DMS79 treated with DMSO at 0.1 percent for 48 hours (cell line): ENCODE measurements at regions not wholly inside any gene's neighbourhood (a gene's known extent, or its start where the extent isn't known, plus 50 kb on each side); places are given as distances from the start of the nearest gene placed in this dataset.
"Not testable (repeated sequence)": the region's sequence is repeated elsewhere in the genome, so short reads cannot be mapped to it uniquely, and the experiment has no call there.

Source experiments
- DNase-seq: peaks from one replicate; lab custom pipeline; 2025; lab: John Stamatoyannopoulos, UW

DNA sequence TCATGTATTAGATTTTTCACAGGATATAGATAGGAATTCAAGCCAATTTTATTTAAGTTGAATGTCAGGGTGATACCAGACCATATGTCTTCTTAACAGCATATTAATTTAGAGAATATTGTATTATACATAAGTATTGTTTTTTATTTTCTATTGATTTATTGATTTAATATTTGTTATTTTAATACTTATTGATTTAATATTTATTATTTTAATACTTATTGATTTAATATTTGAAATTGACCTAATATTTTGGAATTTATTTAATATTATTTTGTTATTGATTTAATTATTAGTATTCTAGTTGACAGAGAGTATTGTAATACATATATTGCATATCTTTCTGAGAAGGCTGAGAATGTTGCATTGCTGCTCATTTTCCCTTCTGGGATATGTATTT is 1411.8 kb upstream of the ACO1 start:
- DNase-seq: no peak

DNA sequence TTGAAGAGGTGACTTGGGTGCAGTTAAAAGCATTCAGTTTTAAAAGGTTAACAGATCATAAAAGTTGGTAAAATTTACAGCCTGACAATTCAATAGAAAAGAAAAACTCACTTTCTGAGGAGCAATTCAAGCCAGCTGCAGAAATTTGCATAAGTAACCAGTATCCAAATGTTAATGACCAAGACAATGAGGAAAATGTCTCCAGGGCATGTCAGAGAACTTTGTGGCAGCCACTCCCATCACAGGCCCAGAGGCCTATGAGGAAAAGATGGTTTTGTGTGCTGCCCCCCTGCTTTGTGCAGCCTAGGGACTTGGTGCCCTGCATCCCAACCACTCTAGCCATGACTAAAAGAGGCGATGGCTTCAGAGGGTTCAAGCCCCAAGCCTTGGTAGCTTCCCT is 1406.5 kb upstream of the ACO1 start:
- no peak for DNase-seq

DNA sequence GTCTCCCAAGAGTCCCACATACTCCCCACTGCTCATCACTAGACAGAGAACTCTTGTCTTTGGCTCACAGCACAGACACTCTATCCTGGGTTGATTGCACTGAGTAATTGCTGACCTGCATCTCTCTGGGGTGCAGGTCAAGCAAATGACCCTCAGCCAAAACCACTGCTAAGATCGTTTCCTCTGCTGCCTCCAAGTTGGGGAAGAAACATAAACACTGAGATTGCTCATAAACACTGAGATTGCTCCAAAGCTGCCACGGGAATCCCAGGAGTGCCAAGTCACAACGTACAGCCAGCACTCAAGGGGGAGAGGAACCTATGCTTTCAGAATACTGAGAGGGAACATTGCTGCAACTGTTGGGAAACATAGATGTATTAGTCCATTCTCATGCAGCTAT is 1402.1 kb upstream of the ACO1 start:
- no peak for DNase-seq

DNA sequence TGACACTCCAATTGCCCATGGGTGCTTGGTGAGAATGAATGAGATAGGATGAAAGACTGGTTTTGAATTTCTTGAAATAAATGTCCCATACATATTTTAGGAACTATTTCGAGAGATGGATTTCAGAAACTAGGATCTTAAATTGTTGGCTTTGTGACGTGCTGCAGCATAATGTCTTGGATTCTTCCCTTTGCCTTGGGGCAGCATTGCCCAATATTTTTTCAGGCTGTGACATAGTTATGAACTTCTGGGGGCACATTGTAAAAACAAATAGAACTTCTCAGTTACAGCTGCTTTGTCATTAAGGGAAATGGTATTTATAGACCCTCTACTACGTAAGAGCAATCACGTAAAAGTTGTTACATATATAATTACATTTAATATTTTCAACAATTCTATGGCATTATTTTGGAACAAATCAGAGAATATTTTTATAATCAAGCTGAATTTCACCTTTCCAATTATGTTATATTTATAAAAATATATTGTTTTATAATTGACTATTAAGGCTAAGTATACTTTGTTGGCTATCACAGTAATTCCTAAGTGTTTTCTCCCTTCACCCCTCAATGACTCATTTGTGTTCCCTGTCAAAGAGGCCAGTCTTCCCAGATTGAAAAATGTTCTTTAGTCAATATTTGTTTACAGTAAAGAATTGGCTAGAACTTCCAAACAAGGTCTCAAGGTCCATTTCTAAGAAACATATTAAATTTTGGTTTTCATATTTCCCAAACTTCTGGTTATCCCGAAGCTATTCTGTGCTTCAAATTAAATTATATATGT is 1388.3 kb upstream of the ACO1 start:
- DNase-seq: no peak

DNA sequence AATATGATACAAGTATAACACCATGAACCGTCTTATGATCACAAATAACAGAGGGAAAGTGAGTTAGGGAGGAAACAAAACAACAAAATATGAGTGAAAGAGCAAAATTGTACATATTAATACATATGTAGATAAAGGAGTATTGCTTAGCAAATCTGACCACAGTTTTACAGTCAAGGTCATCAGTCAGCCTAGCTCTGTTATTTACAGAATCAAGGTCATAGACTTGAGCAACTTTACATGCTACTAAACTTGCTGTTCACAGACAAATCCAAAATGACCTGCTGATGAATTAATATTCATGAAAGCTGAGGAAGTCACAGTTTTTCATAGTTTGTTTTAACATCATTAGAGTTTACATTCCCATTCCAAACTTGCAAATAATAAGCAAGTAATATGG is 1387.7 kb upstream of the ACO1 start:
- no peak for DNase-seq

DNA sequence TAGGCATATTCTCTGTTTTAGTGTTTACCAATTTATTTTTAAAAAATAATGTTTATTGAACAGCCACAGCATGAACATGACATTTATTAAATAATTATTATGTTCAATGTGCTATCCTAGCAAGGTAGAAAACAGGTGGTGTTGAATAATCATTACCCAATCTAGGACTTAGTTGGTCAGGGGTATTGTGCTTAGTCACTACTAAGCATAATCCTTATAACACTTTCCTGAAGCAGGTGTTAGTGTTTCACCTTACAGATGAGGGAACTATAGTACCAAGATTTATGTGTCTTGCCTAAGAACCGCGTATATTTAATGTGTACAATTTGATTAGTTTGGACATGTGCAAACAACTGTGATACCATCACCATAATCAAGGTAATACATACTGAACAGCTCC is 1387.2 kb upstream of the ACO1 start:
- DNase-seq: no peak

DNA sequence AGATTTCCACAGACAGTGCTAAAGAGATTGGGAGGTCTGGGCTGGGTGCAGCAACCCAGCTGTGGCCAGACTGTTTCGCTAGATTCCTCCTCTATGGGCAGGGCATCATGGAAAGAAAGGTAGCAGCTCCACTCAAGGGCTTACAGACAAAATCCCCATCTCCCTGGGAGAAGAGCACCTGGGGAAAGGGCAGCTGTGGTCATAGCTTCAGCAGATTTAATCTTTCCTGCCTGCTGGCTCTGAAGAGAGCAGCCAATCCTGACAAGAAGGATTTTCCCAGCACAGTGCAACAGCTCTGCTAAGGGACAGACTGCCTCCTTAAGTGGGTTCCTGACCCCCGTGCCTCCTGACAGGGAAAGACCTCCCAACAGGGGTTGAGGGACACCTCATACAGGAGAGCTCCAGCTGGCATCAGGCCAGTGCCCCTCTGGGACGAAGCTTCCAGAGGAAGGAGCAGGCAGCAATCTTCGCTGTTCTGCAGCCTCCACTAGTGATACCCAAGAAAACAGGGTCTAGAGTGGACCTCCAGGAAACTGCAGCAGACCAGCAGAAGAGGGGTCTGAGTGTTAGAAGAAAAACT is 1379.3 kb upstream of the ACO1 start:
- no peak for DNase-seq

DNA sequence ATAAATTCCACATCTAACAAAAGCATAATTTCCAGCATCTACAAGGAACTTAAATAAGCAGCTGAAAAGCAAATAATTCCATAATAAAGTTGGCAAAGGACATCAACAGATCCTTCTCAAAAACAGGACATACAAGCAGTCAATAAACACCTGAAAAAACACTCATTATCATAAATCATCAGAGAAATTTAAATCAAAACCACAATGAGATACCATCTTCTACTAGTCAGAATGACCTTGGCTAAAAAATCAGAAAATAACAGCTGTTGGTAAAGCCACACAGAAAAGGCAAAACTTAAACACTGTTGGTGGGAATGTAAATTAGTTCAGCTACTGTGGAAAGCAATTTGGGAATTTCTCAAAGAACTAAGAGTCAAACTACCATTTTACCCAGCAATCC is 1371.1 kb upstream of the ACO1 start:
- no peak for DNase-seq

DNA sequence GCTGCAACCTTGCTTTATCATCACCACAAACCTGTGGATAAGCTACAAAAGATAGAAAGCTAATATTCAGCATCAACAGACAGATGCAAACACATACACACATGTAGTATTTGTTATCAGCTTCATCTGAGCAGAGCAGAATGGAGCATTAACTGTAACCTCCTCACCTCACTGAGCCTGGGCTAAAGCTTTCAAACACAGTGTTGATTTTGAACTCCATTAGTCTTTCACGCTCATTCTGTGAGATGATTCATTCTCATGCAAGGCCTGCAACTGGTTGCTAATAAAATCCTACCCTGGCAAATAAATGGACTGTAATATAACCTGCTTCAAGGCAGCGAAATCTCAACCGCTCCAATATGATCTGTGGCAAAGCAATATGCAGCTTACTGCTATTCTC is 1360.6 kb upstream of the ACO1 start:
- DNase-seq: no peak

DNA sequence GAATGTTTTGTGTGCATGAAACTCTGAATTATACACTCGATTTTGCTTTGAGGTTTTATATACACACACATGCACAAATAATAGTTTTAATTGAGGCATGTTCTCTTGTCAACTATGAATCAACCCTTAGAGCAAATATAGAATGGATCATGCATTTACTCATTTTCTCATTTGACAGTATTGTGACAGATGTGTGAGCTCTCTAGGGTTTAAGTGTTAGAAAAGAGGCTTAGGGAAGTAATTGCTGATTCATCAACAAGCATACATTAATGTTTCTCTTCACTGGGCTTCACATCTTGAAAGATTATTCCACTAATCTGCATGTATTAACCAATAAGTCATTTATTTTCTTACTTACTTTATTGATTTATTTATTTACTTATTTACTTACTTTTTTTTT is 1356.8 kb upstream of the ACO1 start:
- no peak for DNase-seq

DNA sequence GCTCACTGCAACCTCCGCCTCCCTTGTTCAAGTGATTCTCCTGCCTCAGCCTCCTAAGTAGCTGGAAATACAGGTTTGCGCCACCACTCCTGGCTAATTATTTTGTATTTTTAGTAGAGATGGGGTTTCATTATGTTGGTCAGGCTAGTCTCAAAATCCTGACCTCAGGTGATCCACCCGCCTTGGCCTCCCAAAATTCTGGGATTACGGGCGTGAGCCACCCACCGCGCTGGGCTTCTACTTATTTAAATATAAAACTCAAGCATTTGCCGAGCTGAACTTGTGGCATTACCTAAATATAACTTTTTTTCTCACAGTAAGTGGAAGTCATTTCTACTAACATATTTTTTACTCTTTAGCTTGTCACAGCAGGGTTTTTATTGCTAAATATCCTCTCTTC is 1356.3 kb upstream of the ACO1 start:
- no peak for DNase-seq

DNA sequence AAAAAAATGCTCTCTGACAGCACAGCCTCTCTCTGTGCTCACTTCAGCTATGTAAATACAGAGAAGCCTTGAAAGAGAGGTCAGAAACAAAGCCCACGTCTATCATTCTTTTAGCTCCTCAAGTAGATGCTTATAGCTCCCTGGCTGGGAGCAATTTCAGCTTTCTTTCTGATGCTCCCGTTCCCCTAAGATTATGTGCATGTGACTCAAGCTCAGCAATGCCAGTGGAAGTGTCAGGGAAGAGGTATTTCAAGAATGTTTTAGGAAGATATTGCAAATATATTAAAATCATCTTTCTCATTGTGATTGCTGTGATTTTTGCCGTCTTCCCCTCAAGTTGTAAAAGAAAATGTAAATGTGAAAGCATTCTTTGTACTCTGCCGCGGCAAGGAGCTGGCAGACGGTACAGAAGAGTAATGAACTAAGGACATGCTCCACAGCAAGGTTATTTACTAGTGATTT is 1353.7 kb upstream of the ACO1 start:
- DNase-seq: no peak

DNA sequence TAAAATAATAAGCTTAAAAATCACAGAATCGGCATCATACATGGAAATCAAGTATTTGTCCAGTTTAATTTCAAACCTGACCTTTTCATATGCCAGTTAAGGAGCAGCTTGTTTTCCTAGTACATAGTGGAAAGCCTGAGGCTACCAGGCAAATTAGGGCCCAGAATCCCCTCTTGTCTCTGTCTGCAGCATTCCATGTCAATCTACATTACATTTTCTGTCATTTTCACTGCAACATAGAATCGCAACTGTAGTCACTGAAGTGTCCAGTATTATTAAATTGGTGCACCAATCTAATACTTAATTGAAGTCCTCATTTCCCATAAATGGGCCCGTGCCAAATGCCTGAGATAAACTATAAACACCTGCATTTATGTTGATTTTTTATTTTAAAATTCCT is 1352.2 kb upstream of the ACO1 start:
- no peak for DNase-seq

DNA sequence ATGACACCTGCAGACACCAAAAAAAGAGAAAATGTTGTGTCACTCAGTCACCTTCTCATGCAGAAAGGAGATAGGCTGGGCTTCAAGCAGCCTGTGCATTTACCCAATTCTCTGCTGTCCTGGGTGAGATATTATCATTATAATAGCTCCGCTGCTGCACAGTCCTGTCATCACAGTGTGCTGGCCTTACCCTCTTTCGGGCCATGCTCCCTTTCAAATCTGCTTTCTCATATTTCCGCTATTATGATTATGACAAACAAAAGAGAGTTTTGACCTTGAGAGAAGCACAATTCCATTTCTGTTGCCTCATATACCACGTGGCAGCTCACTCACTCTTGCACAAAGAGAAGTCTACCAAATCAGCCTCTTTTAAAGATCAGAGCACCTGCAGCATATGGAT is 1350.1 kb upstream of the ACO1 start:
- DNase-seq: no peak

DNA sequence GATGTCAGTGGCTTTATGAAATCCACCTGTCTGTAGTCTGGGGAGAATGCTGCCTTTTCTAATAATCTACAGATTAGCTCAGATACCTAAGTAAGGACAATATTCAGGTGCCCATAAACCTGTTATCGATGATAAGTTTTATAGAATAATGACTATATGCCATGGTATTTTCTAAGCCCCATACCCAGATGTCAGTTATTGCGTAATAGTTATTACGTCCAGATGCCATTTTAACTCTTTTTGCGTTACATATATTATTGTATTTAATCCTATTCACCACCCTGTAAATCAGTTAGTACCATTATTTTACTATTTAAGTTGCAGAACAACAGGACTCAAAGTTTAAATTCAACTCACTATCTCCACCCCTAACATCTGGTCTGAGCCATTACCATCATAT is 1343.9 kb upstream of the ACO1 start:
- DNase-seq: no peak

DNA sequence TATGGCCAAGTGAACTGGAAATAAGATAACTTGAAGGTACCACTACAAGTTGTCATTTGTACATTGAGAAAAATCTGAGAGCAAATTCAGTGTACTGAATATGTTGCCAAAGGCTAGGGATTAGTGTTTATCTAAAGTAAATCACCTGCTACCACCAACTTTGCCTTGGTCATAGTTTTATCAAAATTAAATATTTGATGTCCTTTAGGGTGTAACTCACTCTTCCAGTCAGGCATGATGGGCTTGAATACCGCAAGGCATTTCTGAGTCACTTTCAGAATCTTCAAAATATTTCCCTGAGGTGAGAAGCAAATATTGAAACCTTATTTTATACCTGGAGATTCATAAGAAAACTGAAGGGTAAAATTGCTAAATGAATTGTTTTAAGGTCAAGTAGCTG is 1338.6 kb upstream of the ACO1 start:
- no peak for DNase-seq

DNA sequence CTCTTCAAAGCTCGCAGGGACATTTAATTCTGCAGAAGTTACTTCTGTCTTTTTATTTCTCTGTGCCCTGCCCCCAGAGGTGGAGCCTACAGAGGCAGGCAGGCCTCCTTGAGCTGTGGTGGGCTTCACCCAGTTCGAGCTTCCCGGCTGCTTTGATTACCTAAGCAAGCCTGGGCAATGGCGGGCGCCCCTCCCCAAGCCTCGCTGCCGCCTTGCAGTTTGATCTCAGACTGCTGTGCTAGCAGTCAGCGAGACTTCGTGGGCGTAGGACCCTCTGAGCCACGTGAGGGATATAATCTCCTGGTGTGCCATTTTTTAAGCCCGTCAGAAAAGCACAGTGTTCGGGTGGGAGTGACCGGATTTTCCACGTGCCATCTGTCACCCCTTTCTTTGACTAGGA is 1322.9 kb upstream of the ACO1 start:
- not testable (repeated sequence) for DNase-seq

DNA sequence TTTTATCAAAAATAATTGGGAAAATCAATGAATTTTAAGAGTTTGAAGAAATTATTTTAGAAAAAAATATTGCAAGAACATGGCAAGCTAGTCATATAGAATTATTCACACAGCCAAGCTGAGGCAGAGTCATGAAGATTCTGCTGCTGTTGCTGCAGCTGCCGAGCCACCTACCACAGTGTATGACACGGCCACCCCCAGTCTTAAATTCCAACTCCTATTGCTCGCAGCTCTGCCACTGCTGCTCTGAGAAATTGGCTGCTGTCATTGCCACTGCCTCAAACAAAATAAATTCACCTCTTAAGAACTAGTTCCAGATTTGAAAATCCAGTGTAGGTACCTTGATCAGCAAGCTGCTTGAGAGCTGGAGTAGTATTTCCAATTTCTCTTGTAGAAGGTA is 1318.8 kb upstream of the ACO1 start:
- no peak for DNase-seq

DNA sequence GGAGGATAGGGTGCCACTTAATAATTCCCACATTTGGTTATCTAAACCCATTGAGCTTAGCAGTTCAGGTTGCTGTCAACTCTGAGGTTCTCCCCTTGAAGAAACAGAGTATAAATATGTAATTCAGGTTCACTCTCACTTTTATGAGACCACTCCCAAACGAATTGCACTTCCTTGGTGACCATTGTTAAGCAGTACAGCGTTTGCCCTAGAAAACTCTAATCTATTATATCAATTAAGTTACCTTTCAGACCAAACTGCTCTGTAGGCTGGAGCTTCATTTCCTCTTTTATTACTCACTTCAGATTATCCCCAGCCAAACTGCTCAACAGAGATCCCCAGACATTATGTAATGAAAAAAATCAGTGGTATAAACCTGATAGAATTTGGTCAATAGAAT is 1317.0 kb upstream of the ACO1 start:
- DNase-seq: no peak

DNA sequence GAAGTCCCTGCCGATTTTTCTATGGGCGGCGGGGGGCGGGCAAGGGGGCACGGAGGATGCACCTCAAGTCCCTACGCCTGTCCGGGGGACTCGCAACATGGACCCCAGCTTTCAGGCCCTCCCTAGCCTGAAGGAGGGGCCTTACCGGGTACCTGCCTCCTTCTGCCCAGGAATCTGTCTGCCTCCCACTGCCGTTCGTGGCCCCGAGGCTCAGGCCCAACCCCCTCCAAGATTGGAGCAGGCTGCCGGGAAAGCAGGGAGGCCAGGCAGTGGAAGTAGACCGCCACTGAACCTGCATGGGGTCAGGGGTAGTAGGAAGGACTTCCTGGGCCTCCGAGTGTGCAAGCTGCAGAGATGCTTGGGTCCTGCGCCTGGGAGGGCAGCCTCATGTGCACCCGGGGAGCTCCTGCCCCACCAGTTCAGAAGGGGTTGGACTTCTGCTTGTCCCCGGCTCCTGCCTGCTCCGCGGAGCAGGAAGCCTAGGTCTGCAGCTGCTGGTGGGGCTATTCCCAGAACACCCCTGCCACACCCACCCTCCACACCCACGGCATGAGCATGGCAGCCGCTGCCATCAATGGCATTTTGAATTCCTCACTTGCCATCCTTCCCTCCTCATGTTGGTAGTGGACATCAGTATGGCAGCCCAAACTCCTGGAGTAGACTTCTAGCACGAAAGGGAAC is 1312.7 kb upstream of the ACO1 start:
- DNase-seq: no peak

DNA sequence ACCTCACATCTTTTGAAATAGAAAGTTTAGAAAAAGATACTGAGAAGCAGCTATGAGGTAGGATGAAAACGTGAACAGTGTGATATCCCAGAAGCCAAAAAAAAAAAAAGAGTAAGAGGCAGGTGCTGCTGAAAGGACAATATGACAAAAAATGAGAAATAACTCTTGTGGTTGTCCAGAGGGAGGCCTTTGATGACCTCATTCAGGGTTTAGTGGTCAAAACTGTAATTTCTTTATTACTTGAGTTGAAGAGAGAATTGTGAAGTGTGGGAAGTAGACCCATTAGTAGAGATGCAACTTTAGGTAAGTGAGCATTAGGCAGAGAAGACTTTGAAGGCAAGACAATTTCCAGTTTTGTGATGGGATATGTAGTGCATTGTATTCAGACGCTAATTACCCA is 1306.3 kb upstream of the ACO1 start:
- DNase-seq: no peak

DNA sequence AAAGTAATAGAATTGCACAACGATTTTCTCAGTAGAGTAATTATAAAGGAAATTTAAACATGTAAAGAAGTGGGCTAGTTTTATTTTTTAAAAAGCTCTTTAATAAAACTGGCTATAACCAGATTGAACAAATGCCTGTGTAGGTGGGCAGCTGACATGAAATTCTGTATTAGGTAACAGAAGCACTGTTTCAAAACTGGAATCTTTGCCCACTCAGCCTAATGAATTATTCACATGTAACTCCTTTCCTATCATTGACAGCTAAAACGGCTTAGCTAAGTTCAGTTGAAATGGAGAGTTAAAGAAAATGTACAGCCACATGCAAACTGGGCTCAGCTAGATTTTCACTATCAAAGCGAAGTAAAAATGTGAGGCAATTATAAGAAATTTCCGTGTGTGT is 1300.1 kb upstream of the ACO1 start:
- no peak for DNase-seq

DNA sequence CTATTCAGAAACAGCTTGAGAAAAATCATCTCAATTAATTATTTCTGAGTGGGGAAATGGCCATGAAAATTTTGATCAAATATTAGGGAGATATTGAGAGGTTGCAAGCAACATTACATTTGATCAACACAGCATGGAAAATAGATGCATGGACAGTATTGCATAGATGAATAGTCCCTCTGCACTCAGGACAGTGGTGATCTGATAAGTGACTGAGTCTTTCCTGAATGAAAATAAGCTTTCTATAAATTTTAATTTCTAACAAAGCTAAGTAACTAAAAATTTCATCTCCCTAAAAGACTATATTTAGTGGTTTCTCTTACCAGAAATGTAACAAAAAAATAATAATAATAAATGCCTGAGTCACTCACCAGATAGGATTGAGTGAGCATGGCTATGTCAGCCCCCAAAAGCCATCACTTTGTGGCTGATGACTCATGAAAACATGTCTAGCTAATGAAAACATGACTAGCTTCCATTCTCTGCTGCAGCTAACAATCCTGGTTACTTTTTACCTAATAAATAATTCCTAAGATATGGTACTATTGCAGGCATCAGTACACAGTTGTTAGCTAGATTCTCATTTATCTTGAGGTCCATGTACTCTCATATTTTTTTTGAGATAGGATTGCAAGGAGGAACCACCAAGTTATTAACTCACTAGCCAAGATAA is 1294.8 kb upstream of the ACO1 start:
- no peak for DNase-seq
